ENCODE measurements at regions not wholly inside any gene's neighbourhood (a gene's known extent, or its start where the extent isn't known, plus 50 kb on each side); places are given as distances from the start of the nearest gene placed in this dataset.

- no peak for TF ChIP-seq POLR2A (IDR thresholded peaks at IDR 0.05)
- TF ChIP-seq, protein P1, sequence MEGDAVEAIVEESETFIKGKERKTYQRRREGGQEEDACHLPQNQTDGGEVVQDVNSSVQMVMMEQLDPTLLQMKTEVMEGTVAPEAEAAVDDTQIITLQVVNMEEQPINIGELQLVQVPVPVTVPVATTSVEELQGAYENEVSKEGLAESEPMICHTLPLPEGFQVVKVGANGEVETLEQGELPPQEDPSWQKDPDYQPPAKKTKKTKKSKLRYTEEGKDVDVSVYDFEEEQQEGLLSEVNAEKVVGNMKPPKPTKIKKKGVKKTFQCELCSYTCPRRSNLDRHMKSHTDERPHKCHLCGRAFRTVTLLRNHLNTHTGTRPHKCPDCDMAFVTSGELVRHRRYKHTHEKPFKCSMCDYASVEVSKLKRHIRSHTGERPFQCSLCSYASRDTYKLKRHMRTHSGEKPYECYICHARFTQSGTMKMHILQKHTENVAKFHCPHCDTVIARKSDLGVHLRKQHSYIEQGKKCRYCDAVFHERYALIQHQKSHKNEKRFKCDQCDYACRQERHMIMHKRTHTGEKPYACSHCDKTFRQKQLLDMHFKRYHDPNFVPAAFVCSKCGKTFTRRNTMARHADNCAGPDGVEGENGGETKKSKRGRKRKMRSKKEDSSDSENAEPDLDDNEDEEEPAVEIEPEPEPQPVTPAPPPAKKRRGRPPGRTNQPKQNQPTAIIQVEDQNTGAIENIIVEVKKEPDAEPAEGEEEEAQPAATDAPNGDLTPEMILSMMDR (IDR thresholded peaks at IDR 0.05): no peak
- TF ChIP-seq EP300 (IDR thresholded peaks at IDR 0.05): no peak
Measured at GRCh38 chr4:18664171-18664570, 642.6 kb upstream of the LCORL start.
